Esophagus (tissue), 2 donors: ENCODE measurements at regions not wholly inside any gene's neighbourhood (a gene's known extent, or its start where the extent isn't known, plus 50 kb on each side); places are given as distances from the start of the nearest gene placed in this dataset.

Experiments used
- H3K27ac ChIP-seq, 2 donors: one replicate each; pipeline ENCODE4 v1.5.1; 2013; ENCODE audit warnings: low read depth in 2 of 2, mild to moderate bottlenecking in 2 of 2, inconsistent platforms in 1 of 2, low read length in 1 of 2, moderate library complexity in 1 of 2
- H3K27me3 ChIP-seq, 2 donors: one replicate each; pipeline ENCODE4 v1.6.1; 2013; ENCODE audit warnings: low read length in 2 of 2, control low read depth in 1 of 2, mild to moderate bottlenecking in 1 of 2; ENCODE audit not compliant: insufficient read depth in 2 of 2, control insufficient read depth in 1 of 2
- H3K36me3 ChIP-seq, 2 donors: one replicate each; pipeline ENCODE4 v1.6.1; 2013; ENCODE audit warnings: low read length in 1 of 2; ENCODE audit not compliant: control insufficient read depth in 2 of 2, insufficient read depth in 2 of 2
- H3K4me1 ChIP-seq, 2 donors: one replicate each; pipeline ENCODE4 v1.6.1; 2013; ENCODE audit warnings: low read length in 1 of 2; ENCODE audit not compliant: control insufficient read depth in 2 of 2, insufficient read depth in 2 of 2
- H3K4me3 ChIP-seq, 2 donors: one replicate each; pipeline ENCODE4 v1.5.1; 2013; ENCODE audit warnings: low read length in 2 of 2, mild to moderate bottlenecking in 2 of 2, low read depth in 1 of 2, moderate library complexity in 1 of 2
- H3K9me3 ChIP-seq, 2 donors: one replicate each; pipeline ENCODE4 v1.6.1; 2013; ENCODE audit warnings: mild to moderate bottlenecking in 2 of 2, low read depth in 1 of 2, low read length in 1 of 2, moderate library complexity in 1 of 2; ENCODE audit not compliant: control insufficient read depth in 2 of 2, insufficient read depth in 1 of 2
- WGBS, 2 donors: extraction: QIAGEN DNeasy Blood & Tissue Kit; methylation state at CpG; one replicate each; pipeline ENCODE4 v1.1.7; 2013; 5-methylcytosine and 5-hydroxymethylcytosine counted together
- donor health status: healthy with polysubstance abuse.
- donor health status: Bipolar disorder and iron deficiency.

GRCh38 chr17:72175787-72176515 lies 55.1 kb downstream of the SOX9 start:
- no peaks in the 10 kb centered on the region for H3K9me3 ChIP-seq
- no peak overlapping the region for H3K27ac ChIP-seq
- H3K27me3 ChIP-seq = no peaks in the 10 kb centered on the region
- WGBS, 2 donors = 53 to 55% methylated on average over 12 of the region's 12 CpGs
- no peak overlapping the region for H3K4me3 ChIP-seq
- no peaks in the 10 kb centered on the region for H3K4me1 ChIP-seq
- no peaks in the 10 kb centered on the region for H3K36me3 ChIP-seq

GRCh38 chr17:72176516-72176851 lies 55.7 kb downstream of the SOX9 start:
- H3K4me3 ChIP-seq = no peak overlapping the region
- H3K9me3 ChIP-seq = peaks cover 0 to 3% of the 10 kb centered on the region in 2 donors
- no peaks in the 10 kb centered on the region for H3K27me3 ChIP-seq
- 66 to 79% methylated on average over 3 of the region's 3 CpGs for WGBS, 2 donors
- H3K36me3 ChIP-seq = no peaks in the 10 kb centered on the region
- H3K4me1 ChIP-seq = no peaks in the 10 kb centered on the region
- no peak overlapping the region for H3K27ac ChIP-seq

GRCh38 chr17:72176951-72177660 lies 56.3 kb downstream of the SOX9 start:
- Histone ChIP-seq H3K27me3 (no peaks in the 10 kb centered on the region), H3K36me3 (no peaks in the 10 kb centered on the region), H3K4me3 (no peak overlapping the region), H3K9me3 (peaks cover 0 to 3% of the 10 kb centered on the region in 2 donors), H3K4me1 (no peaks in the 10 kb centered on the region), H3K27ac (no peak overlapping the region)
- WGBS, 2 donors = 64 to 72% methylated on average over 8 of the region's 8 CpGs

- H3K27me3 ChIP-seq = no peaks in the 10 kb centered on the region
- H3K9me3 ChIP-seq = peaks cover 0 to 3% of the 10 kb centered on the region in 2 donors
- 88 to 93% methylated on average over 2 of the region's 2 CpGs for WGBS, 2 donors
- no peaks in the 10 kb centered on the region for H3K4me1 ChIP-seq
- no peaks in the 10 kb centered on the region for H3K36me3 ChIP-seq
- H3K27ac ChIP-seq = no peak overlapping the region
- H3K4me3 ChIP-seq = no peak overlapping the region
Measured at GRCh38 chr17:72177738-72178137, 56.9 kb downstream of the SOX9 start.

- H3K4me1 ChIP-seq = no peaks in the 10 kb centered on the region
- H3K9me3 ChIP-seq = peaks cover 0 to 3% of the 10 kb centered on the region in 2 donors
- no peaks in the 10 kb centered on the region for H3K36me3 ChIP-seq
- H3K27ac ChIP-seq = no peak overlapping the region
- H3K4me3 ChIP-seq = no peak overlapping the region
- no peaks in the 10 kb centered on the region for H3K27me3 ChIP-seq
- 60 to 65% methylated on average over 2 of the region's 2 CpGs for WGBS, 2 donors
Measured at GRCh38 chr17:72182371-72182873, 61.6 kb downstream of the SOX9 start.

- H3K4me1 ChIP-seq = no peaks in the 10 kb centered on the region
- H3K36me3 ChIP-seq = no peaks in the 10 kb centered on the region
- H3K27ac ChIP-seq = no peak overlapping the region
- H3K9me3 ChIP-seq = peaks cover 0 to 3% of the 10 kb centered on the region in 2 donors
- 82 to 91% methylated on average over 4 of the region's 4 CpGs for WGBS, 2 donors
- H3K27me3 ChIP-seq = no peaks in the 10 kb centered on the region
- H3K4me3 ChIP-seq = no peak overlapping the region
Measured at GRCh38 chr17:72183194-72183685, 62.4 kb downstream of the SOX9 start.

- H3K4me3 ChIP-seq = no peak overlapping the region
- WGBS, 2 donors = 87 to 91% methylated on average over 6 of the region's 6 CpGs
Measured at GRCh38 chr17:72184805-72185204, 64.0 kb downstream of the SOX9 start.

GRCh38 chr17:72185564-72185963 lies 64.7 kb downstream of the SOX9 start:
- WGBS, 2 donors = 51 to 53% methylated on average over 8 of the region's 8 CpGs
- H3K4me3 ChIP-seq = no peak overlapping the region
- peaks cover 0 to 9% of the 10 kb centered on the region in 2 donors for H3K9me3 ChIP-seq
- no peak overlapping the region for H3K27ac ChIP-seq
- no peaks in the 10 kb centered on the region for H3K36me3 ChIP-seq
- H3K27me3 ChIP-seq = no peaks in the 10 kb centered on the region
- H3K4me1 ChIP-seq = no peaks in the 10 kb centered on the region

More at GRCh38 chr17:72184805-72185204, 64.0 kb downstream of the SOX9 start:
- Histone ChIP-seq H3K4me1 (no peaks in the 10 kb centered on the region), H3K27ac (no peak overlapping the region), H3K9me3 (peaks cover 0 to 9% of the 10 kb centered on the region in 2 donors), H3K27me3 (no peaks in the 10 kb centered on the region), H3K36me3 (no peaks in the 10 kb centered on the region)

GRCh38 chr17:72187556-72187955 lies 66.7 kb downstream of the SOX9 start:
- WGBS, 2 donors = 42 to 46% methylated on average over 8 of the region's 8 CpGs
- H3K36me3 ChIP-seq = no peaks in the 10 kb centered on the region
- peaks cover 0 to 6% of the 10 kb centered on the region in 2 donors for H3K9me3 ChIP-seq
- H3K27me3 ChIP-seq = no peaks in the 10 kb centered on the region
- H3K4me3 ChIP-seq = no peak overlapping the region
- no peaks in the 10 kb centered on the region for H3K4me1 ChIP-seq
- H3K27ac ChIP-seq = no peak overlapping the region
